ENCODE measurements at regions not wholly inside any gene's neighbourhood (a gene's known extent, or its start where the extent isn't known, plus 50 kb on each side); places are given as distances from the start of the nearest gene placed in this dataset.
"Not testable (repeated sequence)": the region's sequence is repeated elsewhere in the genome, so short reads cannot be mapped to it uniquely, and the experiment has no call there.

DNA sequence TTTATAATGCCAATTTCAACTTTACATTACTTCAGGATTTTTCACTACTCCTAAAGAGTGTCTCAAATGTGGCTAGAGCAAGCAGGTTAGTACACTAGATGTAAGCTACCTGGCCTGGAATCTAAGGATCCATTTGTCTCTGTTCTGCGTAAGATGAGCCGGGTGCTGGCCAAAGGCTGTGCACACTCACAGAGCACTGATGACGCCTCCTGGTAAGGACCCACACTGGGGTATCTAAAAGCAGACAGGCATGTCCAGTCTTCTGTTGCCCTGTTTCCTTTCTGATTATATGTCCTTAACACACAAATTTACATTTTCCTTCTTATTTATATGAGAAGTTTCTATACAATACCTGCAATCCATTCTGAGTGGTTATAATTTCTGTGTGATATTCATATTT is 187.9 kb upstream of the PRSS1 start:
- TF ChIP-seq, protein P1, sequence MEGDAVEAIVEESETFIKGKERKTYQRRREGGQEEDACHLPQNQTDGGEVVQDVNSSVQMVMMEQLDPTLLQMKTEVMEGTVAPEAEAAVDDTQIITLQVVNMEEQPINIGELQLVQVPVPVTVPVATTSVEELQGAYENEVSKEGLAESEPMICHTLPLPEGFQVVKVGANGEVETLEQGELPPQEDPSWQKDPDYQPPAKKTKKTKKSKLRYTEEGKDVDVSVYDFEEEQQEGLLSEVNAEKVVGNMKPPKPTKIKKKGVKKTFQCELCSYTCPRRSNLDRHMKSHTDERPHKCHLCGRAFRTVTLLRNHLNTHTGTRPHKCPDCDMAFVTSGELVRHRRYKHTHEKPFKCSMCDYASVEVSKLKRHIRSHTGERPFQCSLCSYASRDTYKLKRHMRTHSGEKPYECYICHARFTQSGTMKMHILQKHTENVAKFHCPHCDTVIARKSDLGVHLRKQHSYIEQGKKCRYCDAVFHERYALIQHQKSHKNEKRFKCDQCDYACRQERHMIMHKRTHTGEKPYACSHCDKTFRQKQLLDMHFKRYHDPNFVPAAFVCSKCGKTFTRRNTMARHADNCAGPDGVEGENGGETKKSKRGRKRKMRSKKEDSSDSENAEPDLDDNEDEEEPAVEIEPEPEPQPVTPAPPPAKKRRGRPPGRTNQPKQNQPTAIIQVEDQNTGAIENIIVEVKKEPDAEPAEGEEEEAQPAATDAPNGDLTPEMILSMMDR (IDR thresholded peaks at IDR 0.05), result not testable (repeated sequence)
- not testable (repeated sequence) for TF ChIP-seq POLR2A (IDR thresholded peaks at IDR 0.05)

Measured in testis (tissue), 2 donors.